HG03521 (cell line): ENCODE measurements at regions not wholly inside any gene's neighbourhood (a gene's known extent, or its start where the extent isn't known, plus 50 kb on each side); places are given as distances from the start of the nearest gene placed in this dataset.

Experiments
- ATAC-seq: cut with Tn5 transposase; IDR thresholded peaks from one replicate; pipeline ENCODE4 v1.9.1; 2021; ENCODE audit warnings: mild to moderate bottlenecking, moderate library complexity; ENCODE audit not compliant: unreplicated experiment

DNA sequence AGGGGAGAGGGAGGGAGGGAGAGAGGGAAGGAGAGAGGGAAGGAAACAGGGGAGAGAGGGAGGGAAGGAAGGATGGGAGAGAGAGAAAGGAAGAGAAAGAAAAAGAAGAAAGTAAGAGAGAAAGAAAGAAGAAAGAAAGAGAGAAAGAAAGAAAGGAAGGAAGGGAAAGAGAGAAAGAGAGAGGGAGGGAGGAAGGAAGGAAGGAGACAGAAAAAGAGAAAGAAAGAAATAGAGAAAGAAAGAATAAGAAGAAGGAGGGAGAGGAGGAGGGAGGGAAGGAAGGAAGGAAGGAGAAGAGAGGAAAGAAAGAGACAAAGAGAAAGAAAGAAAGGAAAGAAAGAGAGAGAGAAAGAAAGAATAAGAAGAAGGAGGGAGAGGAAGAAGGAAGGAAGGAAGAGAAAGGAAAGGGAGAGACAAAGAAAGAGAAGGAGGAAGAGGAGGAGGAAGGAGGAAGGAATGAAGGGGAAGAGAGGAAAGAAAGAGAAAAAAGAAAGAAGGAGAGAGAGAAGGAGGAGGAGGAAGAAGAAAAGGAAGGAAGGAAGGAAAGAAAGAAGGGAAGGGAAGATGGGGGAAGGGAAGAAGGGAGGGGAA is 189.6 kb downstream of the PARM1 start:
- ATAC-seq: no peak

DNA sequence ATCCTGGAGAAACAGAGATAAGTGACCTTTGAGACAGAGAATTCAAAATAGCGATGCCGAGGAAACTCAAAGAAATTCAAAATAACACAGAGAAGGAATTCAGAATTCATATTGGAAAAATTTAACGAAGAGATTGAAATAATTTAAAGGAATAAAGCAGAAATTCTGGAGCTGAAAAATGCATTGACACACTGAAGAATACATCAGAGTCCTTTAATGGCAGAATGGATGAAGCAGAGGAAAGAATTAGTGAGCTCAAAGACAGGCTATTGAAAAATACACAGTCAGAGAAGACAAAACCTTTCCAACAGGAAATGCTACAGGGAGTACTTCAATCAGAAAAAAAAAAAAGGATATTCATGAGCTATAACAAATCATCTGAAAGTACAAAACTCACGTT is 185.8 kb downstream of the PARM1 start:
- ATAC-seq: no peak

DNA sequence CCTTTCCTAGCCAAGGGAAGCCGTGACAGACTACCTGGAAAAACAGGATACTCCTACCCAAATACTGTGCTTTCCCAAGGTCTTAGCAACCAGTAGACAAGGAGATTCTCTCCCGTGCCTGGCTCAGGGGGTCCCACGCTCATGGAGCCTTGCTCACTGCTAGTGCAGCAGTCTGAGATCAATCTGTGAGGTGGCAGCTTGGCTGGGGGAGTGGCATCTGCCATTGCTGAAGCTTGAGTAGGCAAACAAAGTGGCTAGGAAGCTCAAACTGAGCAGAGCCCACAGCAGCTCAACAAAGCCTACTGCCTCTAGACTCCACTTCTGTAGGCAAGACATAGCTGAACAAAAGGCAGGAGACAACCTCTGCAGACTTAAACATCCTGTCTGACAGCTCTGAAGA is 177.1 kb downstream of the PARM1 start:
- no peak for ATAC-seq

DNA sequence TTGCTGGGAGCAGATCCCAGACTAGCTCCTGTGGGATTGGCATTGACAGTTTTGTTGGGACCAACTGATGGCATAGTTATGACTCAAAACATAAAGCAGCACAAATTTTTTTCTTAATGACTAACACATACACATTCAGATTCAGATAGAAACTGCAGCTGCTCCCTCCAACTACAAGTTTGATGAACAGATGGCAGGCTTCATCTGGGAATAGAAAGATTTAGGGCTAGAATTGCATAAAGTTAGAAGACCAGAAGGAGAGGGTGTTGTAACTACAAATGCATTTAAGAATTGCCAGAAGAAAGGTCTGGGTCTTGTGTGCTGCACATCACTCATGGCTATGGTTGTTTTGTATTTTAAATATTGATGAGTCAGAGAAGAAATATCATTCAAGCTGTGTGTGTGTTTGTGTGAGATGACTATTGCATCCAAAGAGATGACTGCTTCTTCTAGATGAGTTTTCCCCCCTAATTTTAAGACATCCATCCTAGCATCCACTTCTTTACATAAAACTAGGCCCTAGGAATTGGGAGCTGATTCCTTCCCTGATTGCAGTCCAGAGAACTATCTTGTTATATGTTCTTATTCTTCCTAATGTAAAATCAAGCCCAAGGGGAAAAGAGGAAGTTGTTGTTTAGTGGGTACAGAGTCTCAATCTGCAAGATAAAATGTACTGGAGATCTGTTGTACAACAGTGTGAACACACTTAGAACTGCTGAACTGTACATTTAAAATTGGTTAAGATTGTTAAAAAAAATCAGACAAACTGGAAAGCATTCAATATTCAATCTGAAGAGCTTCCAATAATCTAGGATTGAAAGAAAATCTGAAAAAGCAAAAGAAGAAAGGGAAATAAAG is 175.1 kb downstream of the PARM1 start:
- no peak for ATAC-seq

DNA sequence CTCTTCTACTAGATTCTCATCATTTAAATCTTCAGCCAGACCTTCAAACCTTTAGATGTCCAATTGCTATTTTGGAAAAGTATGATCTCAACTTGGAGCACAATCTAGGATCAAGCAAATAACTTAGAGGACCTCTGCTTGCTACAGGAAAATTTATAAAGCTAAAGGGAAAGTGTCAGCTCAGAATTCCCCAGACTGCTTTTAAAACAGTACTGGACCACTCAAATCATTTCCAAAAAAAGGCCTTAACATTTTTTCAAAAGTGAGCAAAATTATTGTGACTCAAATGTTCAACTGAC is 169.8 kb downstream of the PARM1 start:
- ATAC-seq: no peak

DNA sequence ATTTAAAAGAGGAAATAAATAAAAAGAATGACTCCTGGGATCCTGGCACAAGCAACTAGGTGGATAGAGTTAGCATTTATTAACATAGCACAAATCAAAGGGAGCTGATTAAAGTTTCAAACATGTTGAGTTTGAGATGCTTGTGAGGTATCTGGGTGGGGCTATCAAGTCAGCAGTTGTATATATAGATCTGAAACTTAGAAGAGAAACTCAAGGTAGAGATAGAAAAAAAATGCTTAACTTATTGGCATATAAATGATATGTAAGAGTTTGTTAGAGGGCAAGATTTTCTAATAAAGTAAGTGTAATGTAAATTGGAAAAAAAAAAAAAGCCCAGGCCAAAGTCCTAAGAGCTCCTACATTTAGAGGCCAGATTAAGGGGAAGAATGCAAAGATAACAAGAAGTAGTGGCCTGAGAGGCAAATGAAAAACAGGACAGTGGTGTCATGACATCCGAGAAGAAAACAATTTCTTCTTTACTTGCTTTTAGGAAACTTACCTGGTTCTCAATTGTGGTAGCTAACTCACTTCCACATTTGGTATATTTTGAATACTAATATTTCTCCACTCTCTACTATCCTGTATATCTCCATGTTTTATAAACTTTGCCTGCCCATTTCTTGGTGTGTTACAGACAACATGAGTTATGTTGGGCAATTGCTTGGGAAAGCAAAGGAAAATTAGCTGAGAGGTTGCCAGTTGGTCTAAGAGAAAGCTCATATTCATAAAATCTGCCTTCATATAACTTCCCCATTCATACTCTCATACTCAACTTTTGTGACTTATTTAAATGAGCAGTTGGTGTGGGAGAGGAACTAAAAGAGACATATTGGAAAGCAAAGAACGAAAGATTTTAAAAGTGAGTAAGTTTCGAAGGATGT is 169.2 kb downstream of the PARM1 start:
- peak; percentile 37 for ATAC-seq
